ENCODE measurements at regions not wholly inside any gene's neighbourhood (a gene's known extent, or its start where the extent isn't known, plus 50 kb on each side); places are given as distances from the start of the nearest gene placed in this dataset.
"Not testable (repeated sequence)": the region's sequence is repeated elsewhere in the genome, so short reads cannot be mapped to it uniquely, and the experiment has no call there.

- dilution Hi-C loops (cut with MboI; ENCODE audit: extremely low pct_ligation_motif_present, low sequenced_read_pairs) (no loop called here), intact Hi-C loops (cut with micrococcal nuclease) (no loop called here)
- ChIA-PET POLR2A (no interaction called here), CTCF (no interaction called here)
- TF ChIP-seq POLR2A (IDR thresholded peaks at IDR 0.05; ENCODE audit: low read depth, low read length) (no peak), EZH2 (IDR thresholded peaks at IDR 0.05; ENCODE audit: borderline replicate concordance, low read depth, low read length, severe bottlenecking) (no peak), CTCF (IDR thresholded peaks at IDR 0.05; ENCODE audit: extremely low read depth in 1 of 2, insufficient read depth in 1 of 2, low read depth in 1 of 2, low read length in 2 of 2) (no peak), JUN (IDR thresholded peaks at IDR 0.05; ENCODE audit: borderline replicate concordance, insufficient read depth, insufficient read length, low read depth) (no peak), MYC (IDR thresholded peaks at IDR 0.05; ENCODE audit: low read depth, low read length) (no peak), MAX (IDR thresholded peaks at IDR 0.05; ENCODE audit: insufficient read depth, insufficient read length) (no peak), FOS (IDR thresholded peaks at IDR 0.05; ENCODE audit: borderline replicate concordance, insufficient read depth, low read length) (no peak), POLR2AphosphoS5 (IDR thresholded peaks at IDR 0.05; ENCODE audit: insufficient read depth, low read depth, low read length) (no peak), GATA2 (IDR thresholded peaks at IDR 0.05; ENCODE audit: insufficient read depth, insufficient read length, low read depth, low read length) (no peak)
- Histone ChIP-seq H3K36me3 (ENCODE audit: control insufficient read depth in 2 of 2, extremely low read depth in 1 of 2, insufficient read depth in 2 of 2, low read length in 2 of 2) (no peaks in the 10 kb centered on the region), H3K9me1 (replicated peaks; ENCODE audit: control insufficient read depth, extremely low read depth, insufficient read depth, low read length) (no peaks in the 10 kb centered on the region), H3K27me3 (ENCODE audit: control insufficient read depth in 2 of 2, insufficient read depth in 2 of 2, low read length in 2 of 2) (no peaks in the 10 kb centered on the region), H3K4me2 (ENCODE audit: insufficient read depth, low read length) (no peak overlapping the region), H3K4me1 (ENCODE audit: control insufficient read depth, extremely low read depth, insufficient read depth, low read length) (no peaks in the 10 kb centered on the region), H3K27ac (ENCODE audit: insufficient read depth, low read depth, low read length) (no peak overlapping the region), H2AFZ (ENCODE audit: low read depth, low read length) (no peak overlapping the region), H3K4me3 (replicated peaks in 1 of 3; ENCODE audit: insufficient read depth in 1 of 3, low read depth in 1 of 3, low read length in 3 of 3) (no peak overlapping the region), H3K9ac (replicated peaks; ENCODE audit: extremely low read depth, insufficient read depth, low read length) (no peak overlapping the region), H4K20me1 (replicated peaks; ENCODE audit: control insufficient read depth, extremely low read depth, insufficient read depth, low read length) (no peaks in the 10 kb centered on the region), H3K79me2 (ENCODE audit: control insufficient read depth, insufficient read depth, low read length) (no peaks in the 10 kb centered on the region), H3K9me3 (replicated peaks; ENCODE audit: control insufficient read depth, insufficient read depth, low read length) (no peaks in the 10 kb centered on the region)
- FAIRE-seq = no peak
- DNase-seq (ENCODE audit: low read depth, low spot score) = no peak
- BruUV-seq (replicated peaks) = no TSS peak
Observed at GRCh38 chr6:68167604-68168003, 467.5 kb upstream of the ADGRB3 start.

GRCh38 chr6:68160812-68161211, 474.3 kb upstream of the ADGRB3 start:
- H3K27me3 ChIP-seq (ENCODE audit: control insufficient read depth in 2 of 2, insufficient read depth in 2 of 2, low read length in 2 of 2); intact Hi-C loops (cut with micrococcal nuclease): not testable (repeated sequence)

More at GRCh38 chr6:68160812-68161211, 474.3 kb upstream of the ADGRB3 start:
- H3K27ac ChIP-seq (ENCODE audit: insufficient read depth, low read depth, low read length); POLR2A ChIA-PET; H3K4me3 ChIP-seq (replicated peaks in 1 of 3; ENCODE audit: insufficient read depth in 1 of 3, low read depth in 1 of 3, low read length in 3 of 3); H4K20me1 ChIP-seq (replicated peaks; ENCODE audit: control insufficient read depth, extremely low read depth, insufficient read depth, low read length); H3K79me2 ChIP-seq (ENCODE audit: control insufficient read depth, insufficient read depth, low read length); H3K4me1 ChIP-seq (ENCODE audit: control insufficient read depth, extremely low read depth, insufficient read depth, low read length); H3K9me3 ChIP-seq (replicated peaks; ENCODE audit: control insufficient read depth, insufficient read depth, low read length); FAIRE-seq; CTCF ChIA-PET; H3K9ac ChIP-seq (replicated peaks; ENCODE audit: extremely low read depth, insufficient read depth, low read length); H3K4me2 ChIP-seq (ENCODE audit: insufficient read depth, low read length); BruUV-seq (replicated peaks); DNase-seq (ENCODE audit: low read depth, low spot score); H3K36me3 ChIP-seq (ENCODE audit: control insufficient read depth in 2 of 2, extremely low read depth in 1 of 2, insufficient read depth in 2 of 2, low read length in 2 of 2); H3K9me1 ChIP-seq (replicated peaks; ENCODE audit: control insufficient read depth, extremely low read depth, insufficient read depth, low read length); dilution Hi-C loops (cut with MboI; ENCODE audit: extremely low pct_ligation_motif_present, low sequenced_read_pairs); H2AFZ ChIP-seq (ENCODE audit: low read depth, low read length): not testable (repeated sequence)

Data from endothelial cell of umbilical vein (primary cell).